ENCODE measurements at regions not wholly inside any gene's neighbourhood (a gene's known extent, or its start where the extent isn't known, plus 50 kb on each side); places are given as distances from the start of the nearest gene placed in this dataset.

DNA sequence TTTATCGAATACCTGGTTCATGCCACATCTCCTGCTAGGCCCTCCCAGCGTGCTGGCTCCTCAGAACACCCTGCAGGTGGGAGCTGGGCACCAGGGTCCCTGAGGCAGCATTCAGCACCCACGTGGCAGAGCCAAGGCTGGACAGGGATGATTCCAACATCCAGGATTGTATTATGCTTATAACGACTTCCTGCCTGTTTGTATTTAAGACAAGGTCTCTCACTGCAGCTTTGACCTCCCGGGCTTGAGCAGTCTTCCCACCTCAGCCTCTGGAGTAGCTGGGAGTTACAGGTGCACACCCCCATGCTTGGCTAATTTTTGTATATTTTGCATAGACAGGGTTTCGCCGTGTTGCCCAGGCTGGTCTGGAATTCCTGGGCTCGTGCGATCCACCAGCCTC lies 64.7 kb upstream of the WNT7B start:
- Histone ChIP-seq H3K36me3 (ENCODE audit: low read length) (no peaks in the 10 kb centered on the region), H2AFZ (ENCODE audit: low read depth, low read length, severe bottlenecking) (no peak overlapping the region), H3K27ac (ENCODE audit: low read depth, low read length) (no peak overlapping the region), H3K9me2 (replicated peaks; ENCODE audit: insufficient read depth, low read length) (no peaks in the 10 kb centered on the region), H3K79me2 (ENCODE audit: insufficient read depth, low read length) (no peaks in the 10 kb centered on the region), H3K9ac (ENCODE audit: low read length) (no peak overlapping the region), H4K20me1 (ENCODE audit: low read depth, low read length) (no peaks in the 10 kb centered on the region), H3K27me3 (ENCODE audit: low read length) (no peaks in the 10 kb centered on the region), H3K9me3 (ENCODE audit: insufficient read depth, low read length) (no peaks in the 10 kb centered on the region), H3F3A (ENCODE audit: insufficient read depth) (no peaks in the 10 kb centered on the region), H3K4me3 (ENCODE audit: insufficient read depth, low read length, poor library complexity, severe bottlenecking) (no peak overlapping the region), H3K4me2 (ENCODE audit: low read depth, low read length, poor library complexity, severe bottlenecking) (no peak overlapping the region)
- no peak for TF ChIP-seq EZH2phosphoT487 (conservative IDR thresholded peaks at IDR 0.05; ENCODE audit: low read length)
- TF ChIP-seq, protein P1, sequence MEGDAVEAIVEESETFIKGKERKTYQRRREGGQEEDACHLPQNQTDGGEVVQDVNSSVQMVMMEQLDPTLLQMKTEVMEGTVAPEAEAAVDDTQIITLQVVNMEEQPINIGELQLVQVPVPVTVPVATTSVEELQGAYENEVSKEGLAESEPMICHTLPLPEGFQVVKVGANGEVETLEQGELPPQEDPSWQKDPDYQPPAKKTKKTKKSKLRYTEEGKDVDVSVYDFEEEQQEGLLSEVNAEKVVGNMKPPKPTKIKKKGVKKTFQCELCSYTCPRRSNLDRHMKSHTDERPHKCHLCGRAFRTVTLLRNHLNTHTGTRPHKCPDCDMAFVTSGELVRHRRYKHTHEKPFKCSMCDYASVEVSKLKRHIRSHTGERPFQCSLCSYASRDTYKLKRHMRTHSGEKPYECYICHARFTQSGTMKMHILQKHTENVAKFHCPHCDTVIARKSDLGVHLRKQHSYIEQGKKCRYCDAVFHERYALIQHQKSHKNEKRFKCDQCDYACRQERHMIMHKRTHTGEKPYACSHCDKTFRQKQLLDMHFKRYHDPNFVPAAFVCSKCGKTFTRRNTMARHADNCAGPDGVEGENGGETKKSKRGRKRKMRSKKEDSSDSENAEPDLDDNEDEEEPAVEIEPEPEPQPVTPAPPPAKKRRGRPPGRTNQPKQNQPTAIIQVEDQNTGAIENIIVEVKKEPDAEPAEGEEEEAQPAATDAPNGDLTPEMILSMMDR (IDR thresholded peaks at IDR 0.05; ENCODE audit: insufficient read depth, low read length, poor library complexity, severe bottlenecking): no peak

DNA sequence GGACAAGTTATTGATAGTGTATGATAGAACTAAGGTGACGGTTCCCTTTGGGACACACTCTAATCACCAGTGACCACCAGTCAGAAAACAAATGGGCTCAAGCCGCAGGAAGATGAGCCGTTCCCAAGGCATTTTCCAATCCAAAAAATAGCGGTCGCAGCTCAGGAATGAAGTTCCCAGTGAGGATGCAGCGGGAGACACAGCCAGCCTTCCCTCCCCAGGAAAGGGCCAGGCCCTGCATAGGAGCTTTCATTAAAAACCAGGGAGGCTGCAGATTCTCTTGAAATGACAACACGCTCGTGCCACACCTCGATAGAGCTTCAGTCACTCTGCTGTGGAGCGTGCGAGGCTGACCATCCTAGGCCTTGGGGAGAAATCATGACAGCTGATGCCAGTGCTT lies 65.8 kb upstream of the WNT7B start:
- H3K9ac ChIP-seq (ENCODE audit: low read length): no peak overlapping the region

DNA sequence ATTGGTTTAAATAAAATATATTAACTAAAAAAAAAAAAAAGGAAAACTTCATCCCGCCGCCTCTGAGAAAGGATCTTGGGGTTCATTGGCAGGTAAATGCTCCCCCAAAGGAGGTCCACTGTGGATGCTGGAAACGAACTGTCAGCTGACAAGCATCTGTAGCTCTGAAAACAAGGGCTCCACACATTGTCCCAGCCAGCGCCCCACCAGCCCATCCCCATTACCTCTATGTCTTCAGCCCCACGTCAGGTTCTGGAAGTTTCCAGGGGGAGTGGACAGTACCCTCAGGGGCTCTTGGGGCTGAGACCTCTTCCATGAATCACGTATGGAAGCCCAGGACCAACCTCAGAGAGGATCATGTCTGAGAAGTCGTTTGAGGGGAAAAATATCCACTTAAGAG lies 66.4 kb upstream of the WNT7B start:
- Histone ChIP-seq H3K4me3 (ENCODE audit: insufficient read depth, low read length, poor library complexity, severe bottlenecking) (no peak overlapping the region), H3K79me2 (ENCODE audit: insufficient read depth, low read length) (no peaks in the 10 kb centered on the region), H3K27ac (ENCODE audit: low read depth, low read length) (no peak overlapping the region), H3K4me2 (ENCODE audit: low read depth, low read length, poor library complexity, severe bottlenecking) (no peak overlapping the region), H3K9me3 (ENCODE audit: insufficient read depth, low read length) (no peaks in the 10 kb centered on the region), H3K36me3 (ENCODE audit: low read length) (no peaks in the 10 kb centered on the region), H3K9me2 (replicated peaks; ENCODE audit: insufficient read depth, low read length) (no peaks in the 10 kb centered on the region), H3K9ac (ENCODE audit: low read length) (no peak overlapping the region), H4K20me1 (ENCODE audit: low read depth, low read length) (no peaks in the 10 kb centered on the region), H3K27me3 (ENCODE audit: low read length) (no peaks in the 10 kb centered on the region), H3F3A (ENCODE audit: insufficient read depth) (no peaks in the 10 kb centered on the region), H2AFZ (ENCODE audit: low read depth, low read length, severe bottlenecking) (no peak overlapping the region)
- TF ChIP-seq, protein P1 (IDR thresholded peaks at IDR 0.05; ENCODE audit: insufficient read depth, low read length, poor library complexity, severe bottlenecking): no peak
- TF ChIP-seq EZH2phosphoT487 (conservative IDR thresholded peaks at IDR 0.05; ENCODE audit: low read length): no peak

More for the DNA sequence above, 65.8 kb upstream of the WNT7B start:
- H3K27me3 ChIP-seq (ENCODE audit: low read length): no peaks in the 10 kb centered on the region
- no peaks in the 10 kb centered on the region for H4K20me1 ChIP-seq (ENCODE audit: low read depth, low read length)
- no peak overlapping the region for H3K27ac ChIP-seq (ENCODE audit: low read depth, low read length)
- TF ChIP-seq, protein P1 (IDR thresholded peaks at IDR 0.05; ENCODE audit: insufficient read depth, low read length, poor library complexity, severe bottlenecking): no peak
- no peak for TF ChIP-seq EZH2phosphoT487 (conservative IDR thresholded peaks at IDR 0.05; ENCODE audit: low read length)
- H3K4me2 ChIP-seq (ENCODE audit: low read depth, low read length, poor library complexity, severe bottlenecking): no peak overlapping the region
- no peaks in the 10 kb centered on the region for H3K9me2 ChIP-seq (replicated peaks; ENCODE audit: insufficient read depth, low read length)
- H2AFZ ChIP-seq (ENCODE audit: low read depth, low read length, severe bottlenecking): no peak overlapping the region
- no peaks in the 10 kb centered on the region for H3K9me3 ChIP-seq (ENCODE audit: insufficient read depth, low read length)
- H3K79me2 ChIP-seq (ENCODE audit: insufficient read depth, low read length): no peaks in the 10 kb centered on the region
- H3K4me3 ChIP-seq (ENCODE audit: insufficient read depth, low read length, poor library complexity, severe bottlenecking): no peak overlapping the region
- no peaks in the 10 kb centered on the region for H3K36me3 ChIP-seq (ENCODE audit: low read length)
- no peaks in the 10 kb centered on the region for H3F3A ChIP-seq (ENCODE audit: insufficient read depth)

Measured in SU-DHL-6 (cell line).